ENCODE measurements at regions not wholly inside any gene's neighbourhood (a gene's known extent, or its start where the extent isn't known, plus 50 kb on each side); places are given as distances from the start of the nearest gene placed in this dataset.

DNA sequence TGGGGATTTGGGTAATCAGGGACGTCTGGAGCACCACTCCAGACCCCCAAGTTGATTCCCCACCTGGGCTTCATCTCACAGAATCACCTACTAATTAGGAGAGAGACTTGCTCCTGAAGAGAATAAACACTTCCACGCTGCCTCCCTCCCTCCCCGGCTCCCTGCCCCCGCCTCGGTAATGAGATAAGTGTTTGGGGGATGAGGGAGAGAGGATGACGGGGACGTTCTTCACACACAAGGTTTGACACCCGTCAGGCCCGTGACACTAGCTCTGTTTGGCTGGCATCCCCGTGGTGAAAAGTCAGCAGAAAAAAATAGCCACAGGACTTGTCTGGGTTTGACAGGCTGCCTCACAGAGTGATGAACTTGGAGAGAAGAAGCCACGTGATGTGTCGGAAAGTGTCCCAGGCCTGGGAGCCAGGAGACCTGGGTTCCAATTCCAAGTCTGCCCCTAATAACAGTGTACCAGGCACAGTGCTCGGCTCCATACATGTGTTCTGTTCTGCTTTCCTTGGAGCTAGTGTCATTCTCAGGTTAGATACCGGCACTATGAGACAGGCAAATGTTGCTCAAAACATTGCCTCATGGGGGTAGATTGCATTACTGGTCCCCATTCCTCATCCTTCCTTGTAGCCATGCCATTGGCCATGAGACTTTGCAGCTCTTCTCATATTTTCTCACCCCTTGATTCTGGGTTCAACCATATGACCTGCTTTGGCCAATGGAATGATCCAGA lies 578.0 kb downstream of the BCOR start:
- no peak for TF ChIP-seq CTCF (IDR thresholded peaks at IDR 0.05; ENCODE audit: insufficient read depth, low read length, missing control alignments)
- no peak for DNase-seq (ENCODE audit: low read depth, low spot score)
- CTCF ChIA-PET: no interaction called here
- no peak overlapping the region for H3K4me3 ChIP-seq (ENCODE audit: low read depth, low read length)
- POLR2A ChIA-PET: no interaction called here

GRCh38 chrX:39525758-39526157 lies 572.0 kb downstream of the BCOR start:
- H3K4me3 ChIP-seq (ENCODE audit: low read depth, low read length): no peak overlapping the region
- CTCF ChIA-PET: no interaction called here
- DNase-seq (ENCODE audit: low read depth, low spot score): no peak
- TF ChIP-seq CTCF (IDR thresholded peaks at IDR 0.05; ENCODE audit: insufficient read depth, low read length, missing control alignments): no peak
- POLR2A ChIA-PET: no interaction called here

GRCh38 chrX:39527025-39527424 lies 570.7 kb downstream of the BCOR start:
- no peak overlapping the region for H3K4me3 ChIP-seq (ENCODE audit: low read depth, low read length)
- ChIA-PET POLR2A (no interaction called here), CTCF (no interaction called here)
- no peak for DNase-seq (ENCODE audit: low read depth, low spot score)
- no peak for TF ChIP-seq CTCF (IDR thresholded peaks at IDR 0.05; ENCODE audit: insufficient read depth, low read length, missing control alignments)

DNA sequence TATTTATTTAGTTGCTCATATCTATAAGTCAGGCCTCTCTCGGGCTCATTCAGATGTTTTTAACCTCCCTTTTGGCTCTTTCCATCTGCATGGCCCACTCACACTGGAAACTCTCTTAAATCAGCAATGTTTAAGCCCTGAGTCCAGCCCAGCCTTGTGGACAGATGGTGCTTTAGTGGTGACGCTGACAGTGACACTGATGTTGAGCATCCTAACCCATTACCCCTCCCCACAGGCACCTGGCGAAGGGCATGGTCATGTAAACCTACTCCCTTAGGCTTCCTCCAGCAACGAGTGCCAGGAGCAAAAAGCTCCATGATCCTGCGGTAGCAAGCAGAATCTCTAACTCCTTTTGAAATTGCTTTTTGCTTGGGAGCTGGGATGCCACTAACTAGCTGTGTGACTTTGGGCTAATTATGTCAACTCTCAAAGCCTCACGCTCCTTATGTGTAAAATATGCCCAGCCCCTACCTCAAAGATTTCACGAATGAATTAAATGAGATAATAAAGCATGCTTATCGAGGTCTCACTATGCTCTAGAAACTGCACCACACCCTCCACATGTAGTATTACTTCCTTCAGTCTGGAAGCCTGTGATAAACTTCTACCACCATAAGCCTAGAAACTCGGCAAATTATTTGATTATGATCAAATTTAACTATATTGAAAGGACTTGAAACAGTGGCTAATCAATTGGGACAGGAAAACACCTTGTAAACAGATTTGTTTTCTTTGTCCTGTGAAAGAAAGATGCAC lies 569.4 kb downstream of the BCOR start:
- ChIA-PET POLR2A (no interaction called here), CTCF (no interaction called here)
- no peak overlapping the region for H3K4me3 ChIP-seq (ENCODE audit: low read depth, low read length)
- no peak for DNase-seq (ENCODE audit: low read depth, low spot score)
- no peak for TF ChIP-seq CTCF (IDR thresholded peaks at IDR 0.05; ENCODE audit: insufficient read depth, low read length, missing control alignments)

GRCh38 chrX:39532761-39533160 lies 565.0 kb downstream of the BCOR start:
- no peak for DNase-seq (ENCODE audit: low read depth, low spot score)
- CTCF ChIA-PET: no interaction called here
- TF ChIP-seq CTCF (IDR thresholded peaks at IDR 0.05; ENCODE audit: insufficient read depth, low read length, missing control alignments): no peak
- no peak overlapping the region for H3K4me3 ChIP-seq (ENCODE audit: low read depth, low read length)
- POLR2A ChIA-PET: no interaction called here

DNA sequence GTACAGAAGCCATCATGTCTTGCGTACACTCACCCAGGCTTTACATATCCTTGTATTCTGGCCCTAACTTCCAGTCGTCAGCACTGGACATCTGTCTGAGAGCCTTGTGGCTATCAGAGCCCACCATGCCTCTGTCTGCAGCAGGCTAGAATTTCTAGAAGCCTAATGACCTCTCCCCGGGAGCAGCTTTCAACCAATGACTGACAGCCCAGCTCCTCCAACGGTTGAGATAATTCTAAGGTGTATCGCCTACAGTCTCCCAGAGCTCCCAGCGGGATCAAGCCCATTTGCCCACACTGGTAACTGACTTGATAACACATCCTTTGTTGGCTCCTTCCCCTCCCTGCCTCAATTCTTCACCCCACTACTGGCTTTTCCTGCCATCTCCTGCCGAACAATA lies 562.8 kb downstream of the BCOR start:
- no peak for DNase-seq (ENCODE audit: low read depth, low spot score)
- no peak overlapping the region for H3K4me3 ChIP-seq (ENCODE audit: low read depth, low read length)
- TF ChIP-seq CTCF (IDR thresholded peaks at IDR 0.05; ENCODE audit: insufficient read depth, low read length, missing control alignments): no peak
- ChIA-PET CTCF (no interaction called here), POLR2A (no interaction called here)
